ENCODE measurements at regions not wholly inside any gene's neighbourhood (a gene's known extent, or its start where the extent isn't known, plus 50 kb on each side); places are given as distances from the start of the nearest gene placed in this dataset.
"Not testable (repeated sequence)": the region's sequence is repeated elsewhere in the genome, so short reads cannot be mapped to it uniquely, and the experiment has no call there.

- no peak for DNase-seq (ENCODE audit: low read depth, low spot score)
Measured at GRCh38 chr6:818196-818595, 125.3 kb upstream of the EXOC2 start.

GRCh38 chr6:816510-817084 lies 123.7 kb upstream of the EXOC2 start:
- DNase-seq (ENCODE audit: low read depth, low spot score) = no peak

- DNase-seq (ENCODE audit: low read depth, low spot score) = no peak
Measured at GRCh38 chr6:815348-815738, 122.4 kb upstream of the EXOC2 start.

GRCh38 chr6:814378-815347 lies 121.7 kb upstream of the EXOC2 start:
- no peak for DNase-seq (ENCODE audit: low read depth, low spot score)

- DNase-seq (ENCODE audit: low read depth, low spot score) = no peak
Measured at GRCh38 chr6:811831-812230, 118.9 kb upstream of the EXOC2 start.

- DNase-seq (ENCODE audit: low read depth, low spot score) = no peak
Measured at GRCh38 chr6:811191-811590, 118.3 kb upstream of the EXOC2 start.

- no peak for DNase-seq (ENCODE audit: low read depth, low spot score)
Measured at GRCh38 chr6:804771-805170, 111.8 kb upstream of the EXOC2 start.

GRCh38 chr6:804317-804716 lies 111.4 kb upstream of the EXOC2 start:
- DNase-seq (ENCODE audit: low read depth, low spot score) = no peak

- DNase-seq (ENCODE audit: low read depth, low spot score) = no peak
Measured at GRCh38 chr6:803191-803977, 110.4 kb upstream of the EXOC2 start.

- no peak for DNase-seq (ENCODE audit: low read depth, low spot score)
Measured at GRCh38 chr6:802701-803100, 109.8 kb upstream of the EXOC2 start.

GRCh38 chr6:802223-802622 lies 109.3 kb upstream of the EXOC2 start:
- not testable (repeated sequence) for DNase-seq (ENCODE audit: low read depth, low spot score)

- no peak for DNase-seq (ENCODE audit: low read depth, low spot score)
Measured at GRCh38 chr6:799769-800168, 106.8 kb upstream of the EXOC2 start.

GRCh38 chr6:797479-798077 lies 104.6 kb upstream of the EXOC2 start:
- peak; percentile 10 for DNase-seq (ENCODE audit: low read depth, low spot score)

GRCh38 chr6:795046-795685 lies 102.2 kb upstream of the EXOC2 start:
- no peak for DNase-seq (ENCODE audit: low read depth, low spot score)

- DNase-seq (ENCODE audit: low read depth, low spot score) = no peak
Measured at GRCh38 chr6:793261-793660, 100.3 kb upstream of the EXOC2 start.

- no peak for DNase-seq (ENCODE audit: low read depth, low spot score)
Measured at GRCh38 chr6:792662-793061, 99.7 kb upstream of the EXOC2 start.

GRCh38 chr6:788058-788457 lies 95.1 kb upstream of the EXOC2 start:
- DNase-seq (ENCODE audit: low read depth, low spot score) = no peak

GRCh38 chr6:786946-787763 lies 94.2 kb upstream of the EXOC2 start:
- no peak for DNase-seq (ENCODE audit: low read depth, low spot score)

- DNase-seq (ENCODE audit: low read depth, low spot score) = no peak
Measured at GRCh38 chr6:783966-784735, 91.2 kb upstream of the EXOC2 start.

- no peak for DNase-seq (ENCODE audit: low read depth, low spot score)
Measured at GRCh38 chr6:782141-782540, 89.2 kb upstream of the EXOC2 start.
